B cell (primary cell): ENCODE measurements at regions not wholly inside any gene's neighbourhood (a gene's known extent, or its start where the extent isn't known, plus 50 kb on each side); places are given as distances from the start of the nearest gene placed in this dataset.

ENCODE experiments used
- ATAC-seq: fragments of 200-7000 bp; cut with Tn5 transposase; one replicate; pipeline ENCODE4 v1.10.0; 2021; ENCODE audit warnings: low read depth, mild to moderate bottlenecking, moderate number of reproducible peaks, moderate library complexity
- CTCF ChIA-PET: fragments of 350-600 bp; sonication (Branson Sonifier 250); formaldehyde crosslinking; loops from one replicate; lab custom pipeline; 2021; ENCODE audit warnings: antibody characterized with exemption, inconsistent platforms; lab: Charles Lee
- POLR2A ChIA-PET: fragments of 350-600 bp; sonication (Branson Sonifier 250); formaldehyde crosslinking; loops from one replicate; lab custom pipeline; 2021; ENCODE audit warnings: antibody characterized with exemption; lab: Charles Lee
- DNase-seq: peaks from one replicate; pipeline ENCODE4 v3.0.0; 2013
- H2AFZ ChIP-seq: 2 replicates; pipeline ENCODE4 v1.6.1; 2012; ENCODE audit warnings: mild to moderate bottlenecking, low read depth, low read length; ENCODE audit not compliant: insufficient read depth, poor library complexity, severe bottlenecking
- H3K27ac ChIP-seq, 2 donors: 1 replicate in 1 of 2; 2 replicates in 1 of 2; pipeline ENCODE4 v1.5.1; 2012 to 2013; ENCODE audit warnings: low read length in 2 of 2, mild to moderate bottlenecking in 2 of 2, moderate library complexity in 1 of 2
- H3K27me3 ChIP-seq, 4 experiments: fragments of 200-600 bp in 1 of 4; sonication (generic) in 1 of 4; replicated peaks in 1 of 4; 1 replicate in 2 of 4; 2 replicates in 2 of 4; pipeline versions ENCODE4 v1.6.1 to v1.7.0; 2013 to 2016; ENCODE audit warnings: low read length in 3 of 4, mild to moderate bottlenecking in 2 of 4, mixed read lengths in 1 of 4, moderate library complexity in 1 of 4; ENCODE audit not compliant: insufficient read depth in 4 of 4, control insufficient read depth in 3 of 4; ENCODE audit errors: control extremely low read depth in 1 of 4
- H3K36me3 ChIP-seq, 2 experiments: replicated peaks in 1 of 2; 1 replicate in 1 of 2; 2 replicates in 1 of 2; pipeline versions ENCODE4 v1.6.1 to v1.7.1; 2013; ENCODE audit warnings: low read length in 1 of 2; ENCODE audit not compliant: insufficient read depth in 2 of 2, control insufficient read depth in 1 of 2; ENCODE audit errors: control extremely low read depth in 1 of 2, extremely low read depth in 1 of 2
- H3K4me1 ChIP-seq, 2 donors: fragments of 200-600 bp in 1 of 2; sonication (generic) in 1 of 2; 1 replicate in 1 of 2; 2 replicates in 1 of 2; pipeline versions ENCODE4 v1.5.1 to v1.6.1; 2013 to 2017; ENCODE audit warnings: low read length in 2 of 2; ENCODE audit not compliant: control insufficient read depth in 2 of 2, insufficient read depth in 2 of 2
- H3K4me2 ChIP-seq: replicated peaks from 2 replicates; pipeline ENCODE3; 2012; ENCODE audit warnings: mild to moderate bottlenecking, low read depth, low read length; ENCODE audit not compliant: poor library complexity, severe bottlenecking
- H3K4me3 ChIP-seq, 5 experiments: fragments of 200-600 bp in 1 of 5; sonication (generic) in 1 of 5; 1 replicate in 3 of 5; 2 replicates in 2 of 5; pipeline versions ENCODE4 v1.5.1 to v1.7.0; 2011 to 2016; ENCODE audit warnings: low read length in 4 of 5, mild to moderate bottlenecking in 4 of 5, low read depth in 2 of 5, control low read depth in 1 of 5, moderate library complexity in 1 of 5; ENCODE audit not compliant: insufficient read depth in 1 of 5; ENCODE audit errors: control extremely low read depth in 1 of 5, extremely low read depth in 1 of 5
- H3K79me2 ChIP-seq: fragments of 200-600 bp; sonication (generic); one replicate; pipeline ENCODE4 v1.6.0; 2016; ENCODE audit warnings: low read length; ENCODE audit not compliant: control insufficient read depth, insufficient read depth
- H3K9ac ChIP-seq: fragments of 200-600 bp; sonication (generic); 2 replicates; pipeline ENCODE4 v1.6.1; 2017; ENCODE audit warnings: mild to moderate bottlenecking, low read length, moderate library complexity
- H3K9me3 ChIP-seq, 3 donors: one replicate each; pipeline versions ENCODE4 v1.6.1 to v1.7.1; 2013; ENCODE audit warnings: low read length in 2 of 3; ENCODE audit not compliant: control insufficient read depth in 2 of 3, insufficient read depth in 1 of 3; ENCODE audit errors: control extremely low read depth in 1 of 3
- H4K20me1 ChIP-seq: 2 replicates; pipeline ENCODE4 v1.6.0; 2012; ENCODE audit warnings: mild to moderate bottlenecking, low read length; ENCODE audit not compliant: insufficient read depth, control insufficient read depth, poor library complexity, severe bottlenecking
- H3K27ac Mint-ChIP-seq: one replicate; pipeline ENCODE4 v1.8.0; 2021; ENCODE audit warnings: mixed read lengths
- H3K27me3 Mint-ChIP-seq: one replicate; pipeline ENCODE4 v1.8.0; 2021; ENCODE audit warnings: mixed read lengths
- H3K4me1 Mint-ChIP-seq: one replicate; pipeline ENCODE4 v1.8.0; 2021; ENCODE audit warnings: mixed read lengths
- H3K4me3 Mint-ChIP-seq: one replicate; pipeline ENCODE4 v1.8.0; 2021; ENCODE audit warnings: mixed read lengths
- H3K9me3 Mint-ChIP-seq: one replicate; pipeline ENCODE4 v1.8.0; 2022; ENCODE audit warnings: mixed read lengths; ENCODE audit not compliant: insufficient read depth
- EZH2 ChIP-seq: IDR thresholded peaks from 2 replicates; pipeline ENCODE4 v1.6.1; 2012; ENCODE audit warnings: borderline replicate concordance, low read depth, mild to moderate bottlenecking, moderate library complexity, low read length; ENCODE audit not compliant: insufficient read depth, poor library complexity, severe bottlenecking
- WGBS: methylation state at CpG from one replicate; pipeline ENCODE4 v1.1.5; 2013; ENCODE audit warnings: missing lambda C conversion rate; ENCODE audit not compliant: insufficient coverage; 5-methylcytosine and 5-hydroxymethylcytosine counted together
- intact Hi-C: fragments of 100-400 bp; cut with micrococcal nuclease; formaldehyde crosslinking; loops from one replicate; pipeline ENCODE4 v1.10.0; 2022
- TF ChIP-seq, protein P1 (sequence below): fragments of 200-600 bp; IDR thresholded peaks from one replicate; pipeline ENCODE4 v1.8.0; 2022; ENCODE audit warnings: antibody characterized with exemption, mild to moderate bottlenecking

DNA sequence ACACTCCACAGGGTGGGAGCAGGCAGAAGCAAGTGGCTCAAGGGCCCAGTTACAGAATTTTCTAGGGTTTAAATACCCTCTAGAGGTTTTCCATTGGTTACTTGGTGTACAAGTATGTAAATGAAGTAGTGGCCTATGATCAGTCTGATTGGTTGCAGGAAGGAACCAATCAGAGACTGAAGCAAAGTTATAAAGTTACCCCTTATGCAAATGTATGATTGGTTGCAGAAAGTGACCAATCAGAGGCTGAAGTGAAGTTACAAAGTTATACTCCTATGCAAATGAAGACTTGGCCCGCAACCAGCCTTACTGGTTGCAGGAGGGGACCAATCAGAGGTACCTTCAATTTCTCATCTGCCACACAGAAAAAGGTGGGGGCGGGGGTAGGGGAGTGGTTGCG, 154.6 kb downstream of the INO80D start:
- Mint-ChIP-seq H3K27me3 (peaks cover 18% of the 10 kb centered on the region), H3K4me1 (peaks cover 1% of the 10 kb centered on the region), H3K4me3 (no peak overlapping the region), H3K27ac (no peak overlapping the region), H3K9me3 (no peaks in the 10 kb centered on the region)
- DNase-seq (no peak), ATAC-seq (no peak)
- Histone ChIP-seq H3K9me3 (peaks cover 0 to 3% (median 0%) of the 10 kb centered on the region in 3 donors), H3K9ac (no peak overlapping the region), H3K27me3 (peaks cover 0 to 11% (median 8%) of the 10 kb centered on the region in 4 experiments), H3K4me3 (no peak overlapping the region), H3K36me3 (no peaks in the 10 kb centered on the region), H3K79me2 (no peaks in the 10 kb centered on the region), H2AFZ (no peak overlapping the region), H4K20me1 (no peaks in the 10 kb centered on the region), H3K4me2 (no peak overlapping the region), H3K4me1 (no peaks in the 10 kb centered on the region), H3K27ac (no peak overlapping the region)
- CTCF ChIA-PET: no interaction called here
- POLR2A ChIA-PET: no interaction called here
- WGBS: 100% methylated on average over 1 of the region's 3 CpGs
- intact Hi-C loops: no loop called here
- TF ChIP-seq EZH2: no peak
- TF ChIP-seq, protein P1, sequence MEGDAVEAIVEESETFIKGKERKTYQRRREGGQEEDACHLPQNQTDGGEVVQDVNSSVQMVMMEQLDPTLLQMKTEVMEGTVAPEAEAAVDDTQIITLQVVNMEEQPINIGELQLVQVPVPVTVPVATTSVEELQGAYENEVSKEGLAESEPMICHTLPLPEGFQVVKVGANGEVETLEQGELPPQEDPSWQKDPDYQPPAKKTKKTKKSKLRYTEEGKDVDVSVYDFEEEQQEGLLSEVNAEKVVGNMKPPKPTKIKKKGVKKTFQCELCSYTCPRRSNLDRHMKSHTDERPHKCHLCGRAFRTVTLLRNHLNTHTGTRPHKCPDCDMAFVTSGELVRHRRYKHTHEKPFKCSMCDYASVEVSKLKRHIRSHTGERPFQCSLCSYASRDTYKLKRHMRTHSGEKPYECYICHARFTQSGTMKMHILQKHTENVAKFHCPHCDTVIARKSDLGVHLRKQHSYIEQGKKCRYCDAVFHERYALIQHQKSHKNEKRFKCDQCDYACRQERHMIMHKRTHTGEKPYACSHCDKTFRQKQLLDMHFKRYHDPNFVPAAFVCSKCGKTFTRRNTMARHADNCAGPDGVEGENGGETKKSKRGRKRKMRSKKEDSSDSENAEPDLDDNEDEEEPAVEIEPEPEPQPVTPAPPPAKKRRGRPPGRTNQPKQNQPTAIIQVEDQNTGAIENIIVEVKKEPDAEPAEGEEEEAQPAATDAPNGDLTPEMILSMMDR: no peak

DNA sequence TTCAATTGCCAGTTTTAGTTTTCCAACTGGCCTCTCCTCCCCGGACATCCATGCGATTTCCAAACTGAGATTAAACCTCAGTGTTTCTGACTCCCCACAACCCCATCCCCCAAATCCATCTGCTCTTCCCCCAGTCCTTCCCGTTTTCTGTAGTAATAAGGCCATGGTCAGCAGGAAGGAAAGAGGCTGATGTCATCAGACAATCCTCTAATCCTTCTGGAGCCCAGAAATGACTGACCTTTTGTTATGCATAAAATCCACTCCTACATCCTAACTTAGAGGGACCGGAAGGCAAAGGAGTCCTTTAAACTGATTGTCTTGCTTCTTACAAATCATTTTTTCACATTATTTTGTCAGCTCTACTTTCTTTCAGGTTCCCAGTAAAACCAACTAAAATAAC, 155.8 kb downstream of the INO80D start:
- H4K20me1 ChIP-seq: no peaks in the 10 kb centered on the region
- peaks cover 0 to 3% (median 0%) of the 10 kb centered on the region in 3 donors for H3K9me3 ChIP-seq
- Mint-ChIP-seq H3K4me1 (peaks cover 6% of the 10 kb centered on the region), H3K9me3 (no peaks in the 10 kb centered on the region), H3K27ac (no peak overlapping the region), H3K4me3 (no peak overlapping the region), H3K27me3 (peaks cover 28% of the 10 kb centered on the region)
- peaks cover 0 to 22% (median 13%) of the 10 kb centered on the region in 4 experiments for H3K27me3 ChIP-seq
- no peak overlapping the region for H3K27ac ChIP-seq
- no peak for DNase-seq
- TF ChIP-seq, protein P1: no peak
- no peak for TF ChIP-seq EZH2
- no peak overlapping the region for H3K4me2 ChIP-seq
- POLR2A ChIA-PET: no interaction called here
- WGBS: 94% methylated on average over 3 of the region's 4 CpGs
- peaks cover 6 to 7% of the 10 kb centered on the region in 2 donors for H3K4me1 ChIP-seq
- H3K79me2 ChIP-seq: no peaks in the 10 kb centered on the region
- no peak overlapping the region for H3K4me3 ChIP-seq
- H3K36me3 ChIP-seq: no peaks in the 10 kb centered on the region
- no peak overlapping the region for H3K9ac ChIP-seq
- no peak for ATAC-seq
- H2AFZ ChIP-seq: no peak overlapping the region
- CTCF ChIA-PET: interaction anchor here (1.3 kb wide), 1 partner anchor 17 kb away, joined by 4 read pairs; no protein-coding TSS in a partner anchor
- intact Hi-C loops: no loop called here
